Activated naive CD4-positive, alpha-beta T cell treated with anti-CD3 and anti-CD28 coated beads, Interleukin-2, amount 50 U/mL, for 72 hours (primary cell): ENCODE measurements at regions not wholly inside any gene's neighbourhood (a gene's known extent, or its start where the extent isn't known, plus 50 kb on each side); places are given as distances from the start of the nearest gene placed in this dataset.
"Not testable (repeated sequence)": the region's sequence is repeated elsewhere in the genome, so short reads cannot be mapped to it uniquely, and the experiment has no call there.

ENCODE experiments used
- ATAC-seq, 2 donors: fragments of 150-1000 bp; cut with Tn5 transposase; 2 replicates each; pipeline ENCODE4 v1.10.0; 2021; ENCODE audit warnings: mild to moderate bottlenecking in 2 of 2, moderate library complexity in 2 of 2
- DNase-seq, 2 donors: peaks; one replicate each; pipeline ENCODE4 v3.0.0; 2021 to 2022; ENCODE audit warnings: low spot score in 2 of 2
- H3K27ac Mint-ChIP-seq, 2 donors: one replicate each; pipeline ENCODE4 v1.8.0; 2022; ENCODE audit warnings: mild to moderate bottlenecking in 2 of 2, mixed read lengths in 2 of 2
- H3K36me3 Mint-ChIP-seq, 2 donors: one replicate each; pipeline ENCODE4 v1.8.0; 2022; ENCODE audit warnings: mixed read lengths in 2 of 2
- H3K9me3 Mint-ChIP-seq, 2 donors: one replicate each; pipeline ENCODE4 v1.8.0; 2022; ENCODE audit warnings: mixed read lengths in 2 of 2

GRCh38 chr9:108058135-108058814 is 568.7 kb upstream of the KLF4 start:
- peaks cover 10 to 22% of the 10 kb centered on the region in 2 donors for H3K9me3 Mint-ChIP-seq
- ATAC-seq (no peak), DNase-seq (no peak)
- H3K36me3 Mint-ChIP-seq = peaks cover 0 to under 1% of the 10 kb centered on the region in 2 donors
- no peak overlapping the region for H3K27ac Mint-ChIP-seq

DNA sequence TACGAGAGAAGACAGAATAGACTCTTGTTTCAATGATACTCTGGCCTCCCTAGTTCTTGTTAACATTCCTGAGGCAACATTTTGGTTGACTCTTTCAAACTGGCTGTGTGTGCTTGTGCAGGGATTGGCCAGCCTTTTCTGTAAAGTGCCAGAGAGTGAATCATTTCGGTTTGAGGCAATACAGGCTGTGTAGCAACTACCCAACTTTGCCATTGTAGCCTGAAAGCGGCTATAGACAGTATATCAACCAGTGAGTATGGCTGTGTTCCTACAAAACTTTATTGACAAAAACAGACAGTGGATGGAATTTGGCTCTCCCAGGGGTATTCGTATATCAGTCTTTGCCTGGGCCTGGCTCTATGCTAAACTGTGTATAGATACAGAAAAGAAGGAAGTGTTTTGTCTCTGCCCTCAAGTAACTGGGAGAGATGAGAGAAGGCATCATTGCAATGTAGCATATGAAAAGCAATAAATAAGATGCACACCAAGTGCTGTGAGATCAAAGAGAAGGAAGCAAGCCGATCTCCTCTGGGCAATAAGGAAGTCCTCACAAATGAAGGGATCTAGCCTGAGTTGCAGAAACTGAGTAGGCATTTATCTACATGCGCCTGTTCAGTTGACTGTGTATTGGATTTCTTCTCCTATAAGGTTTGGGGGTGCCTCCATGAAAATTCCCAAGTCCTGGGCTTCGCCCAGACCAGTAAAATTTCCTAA is 568.0 kb upstream of the KLF4 start:
- H3K27ac Mint-ChIP-seq = no peak overlapping the region
- peaks cover 0 to 6% of the 10 kb centered on the region in 2 donors for H3K36me3 Mint-ChIP-seq
- no peak for ATAC-seq
- H3K9me3 Mint-ChIP-seq = peaks cover 6 to 18% of the 10 kb centered on the region in 2 donors
- no peak for DNase-seq

DNA sequence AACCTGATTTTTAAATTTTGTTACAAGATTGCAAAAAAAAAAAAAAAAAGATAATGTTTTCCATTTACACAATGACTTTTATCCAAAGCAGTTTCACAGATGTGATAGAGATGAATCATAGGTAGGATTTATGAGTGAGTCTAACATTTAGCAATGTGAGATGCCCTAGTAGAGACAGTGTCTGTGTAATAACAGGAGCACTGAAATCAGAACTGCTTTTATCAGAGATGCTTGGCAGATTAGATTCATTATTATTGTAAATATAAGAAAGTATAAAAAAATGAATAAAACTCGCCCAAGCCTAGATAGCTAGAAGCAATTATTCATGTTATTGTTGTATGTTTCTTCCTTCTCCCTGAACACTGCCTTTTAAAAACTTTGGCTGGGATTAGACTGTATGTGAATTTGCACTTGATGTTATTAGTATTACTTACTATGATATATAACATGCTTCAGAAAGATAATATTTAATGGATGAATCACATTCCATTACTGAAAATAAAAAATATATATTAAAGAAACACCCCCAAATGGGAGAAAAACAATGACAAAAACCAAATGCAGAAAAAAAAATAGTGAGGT is 567.3 kb upstream of the KLF4 start:
- no peak for DNase-seq
- no peak for ATAC-seq

GRCh38 chr9:108056084-108056804 is 566.7 kb upstream of the KLF4 start:
- no peak for DNase-seq
- ATAC-seq = no peak
- peaks cover 4 to 21% of the 10 kb centered on the region in 2 donors for H3K9me3 Mint-ChIP-seq
- peaks cover 0 to 6% of the 10 kb centered on the region in 2 donors for H3K36me3 Mint-ChIP-seq
- no peak overlapping the region for H3K27ac Mint-ChIP-seq

More for the DNA sequence above, 567.3 kb upstream of the KLF4 start:
- Mint-ChIP-seq H3K36me3 (peaks cover 0 to 6% of the 10 kb centered on the region in 2 donors), H3K27ac (no peak overlapping the region), H3K9me3 (peaks cover 4 to 17% of the 10 kb centered on the region in 2 donors)

DNA sequence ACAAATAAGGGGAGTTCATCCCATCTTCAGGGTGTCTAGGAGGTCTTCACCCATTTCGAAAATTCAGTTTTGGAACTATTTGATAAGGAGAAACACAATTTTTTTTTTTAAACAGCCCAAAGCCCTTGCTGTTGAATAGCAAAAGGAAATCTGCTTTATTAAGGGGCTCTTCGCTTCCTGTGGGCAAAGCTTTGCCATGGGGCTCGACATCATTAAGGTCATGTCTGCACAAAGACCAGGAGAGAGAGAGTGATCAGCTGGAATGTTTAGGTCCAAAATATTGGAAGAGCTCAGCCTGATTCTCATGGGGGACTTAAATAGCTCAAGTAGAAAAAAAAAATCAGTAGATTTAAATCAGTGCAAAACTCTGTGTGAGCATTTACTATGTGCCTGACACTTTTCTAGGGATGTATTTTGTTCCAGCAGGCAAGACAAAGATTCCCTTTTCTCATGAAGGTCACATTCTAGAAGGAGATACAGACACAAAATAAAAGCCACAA is 564.6 kb upstream of the KLF4 start:
- ATAC-seq = no peak
- Mint-ChIP-seq H3K36me3 (peaks cover 0 to 6% of the 10 kb centered on the region in 2 donors), H3K27ac (no peak overlapping the region), H3K9me3 (peaks cover 4 to 21% of the 10 kb centered on the region in 2 donors)
- DNase-seq = no peak

- no peak for ATAC-seq
- peaks cover under 1 to 22% of the 10 kb centered on the region in 2 donors for H3K9me3 Mint-ChIP-seq
- no peak overlapping the region for H3K27ac Mint-ChIP-seq
- DNase-seq = no peak
- peaks cover 0 to 6% of the 10 kb centered on the region in 2 donors for H3K36me3 Mint-ChIP-seq
Observed at GRCh38 chr9:108053555-108054061, 564.0 kb upstream of the KLF4 start.

DNA sequence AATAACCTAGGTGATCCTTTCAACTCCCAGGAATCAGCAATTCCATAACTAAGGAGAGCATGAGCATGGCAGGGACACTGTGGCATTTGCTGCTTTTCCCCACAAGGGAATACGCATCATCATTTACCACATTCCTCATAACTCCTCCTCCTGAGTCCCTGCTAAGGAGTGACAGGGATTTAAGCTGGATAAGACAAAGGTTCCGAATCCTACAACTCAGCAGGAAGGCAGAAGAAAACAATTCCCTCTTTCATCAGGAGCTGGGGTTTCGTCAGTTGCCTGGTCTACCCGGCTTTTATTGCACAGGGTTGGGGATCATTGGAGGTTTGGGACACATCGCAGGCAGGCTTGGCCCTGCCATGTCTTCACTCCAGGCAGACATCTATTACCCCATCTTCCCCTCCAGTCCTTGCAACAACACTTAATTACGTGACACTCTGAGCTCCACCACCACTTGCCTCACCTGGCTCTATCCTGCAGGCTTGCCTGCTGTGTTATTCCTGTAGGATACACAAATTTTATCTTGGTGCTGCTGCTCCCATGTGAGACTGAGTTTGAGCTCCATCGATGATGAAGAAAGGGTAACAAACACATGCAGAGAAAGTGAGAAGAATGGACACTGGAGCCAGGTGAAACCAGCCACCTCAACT is 563.0 kb upstream of the KLF4 start:
- peaks cover 0 to 6% of the 10 kb centered on the region in 2 donors for H3K36me3 Mint-ChIP-seq
- H3K9me3 Mint-ChIP-seq = peaks cover 6 to 25% of the 10 kb centered on the region in 2 donors
- DNase-seq = no peak
- ATAC-seq = no peak
- no peak overlapping the region for H3K27ac Mint-ChIP-seq

- ATAC-seq (no peak), DNase-seq (no peak)
- Mint-ChIP-seq H3K36me3 (peaks cover 0 to 6% of the 10 kb centered on the region in 2 donors), H3K27ac (no peak overlapping the region), H3K9me3 (peaks cover 6 to 23% of the 10 kb centered on the region in 2 donors)
Observed at GRCh38 chr9:108050894-108051293, 561.3 kb upstream of the KLF4 start.

DNA sequence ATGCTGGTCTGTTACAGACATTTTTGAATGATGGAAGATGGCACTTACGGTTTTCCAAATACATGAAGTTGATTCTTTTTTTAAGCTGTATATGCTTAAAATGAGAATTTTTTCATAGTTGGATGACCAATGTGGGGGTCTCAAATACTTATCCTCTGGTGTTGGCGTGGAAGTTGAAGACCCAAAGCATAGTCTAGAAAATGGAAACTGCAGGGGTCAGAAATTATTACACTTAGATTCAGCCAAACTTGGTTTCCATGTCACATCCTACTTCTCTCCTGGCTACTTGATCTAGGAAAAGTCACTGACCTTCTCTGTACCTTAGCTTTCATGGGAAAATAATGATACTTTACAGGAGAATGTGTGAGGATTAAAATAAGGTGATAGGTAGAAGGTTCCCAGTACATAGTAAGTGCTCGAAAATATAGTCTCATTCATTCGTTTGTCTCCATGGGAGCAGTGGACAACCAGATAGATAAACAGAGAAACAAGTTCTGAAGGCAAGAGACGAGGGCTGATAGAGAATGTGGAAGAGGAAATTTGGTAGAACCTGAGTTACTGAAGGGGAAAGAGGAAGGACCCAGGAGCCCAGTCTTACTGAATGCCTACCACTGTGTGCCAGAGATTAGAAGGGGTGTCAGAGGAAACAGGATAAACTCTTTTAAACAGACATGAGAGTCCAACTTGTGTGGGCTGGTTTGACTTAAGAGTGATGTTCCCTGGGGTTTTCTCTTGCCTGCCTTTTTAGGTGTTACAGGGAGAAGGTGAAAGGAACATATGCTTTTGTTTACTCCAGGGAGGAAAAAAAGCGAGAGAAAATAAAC is 560.3 kb upstream of the KLF4 start:
- peaks cover 6 to 23% of the 10 kb centered on the region in 2 donors for H3K9me3 Mint-ChIP-seq
- peaks cover 0 to 6% of the 10 kb centered on the region in 2 donors for H3K36me3 Mint-ChIP-seq
- no peak for DNase-seq
- ATAC-seq = no peak
- no peak overlapping the region for H3K27ac Mint-ChIP-seq

DNA sequence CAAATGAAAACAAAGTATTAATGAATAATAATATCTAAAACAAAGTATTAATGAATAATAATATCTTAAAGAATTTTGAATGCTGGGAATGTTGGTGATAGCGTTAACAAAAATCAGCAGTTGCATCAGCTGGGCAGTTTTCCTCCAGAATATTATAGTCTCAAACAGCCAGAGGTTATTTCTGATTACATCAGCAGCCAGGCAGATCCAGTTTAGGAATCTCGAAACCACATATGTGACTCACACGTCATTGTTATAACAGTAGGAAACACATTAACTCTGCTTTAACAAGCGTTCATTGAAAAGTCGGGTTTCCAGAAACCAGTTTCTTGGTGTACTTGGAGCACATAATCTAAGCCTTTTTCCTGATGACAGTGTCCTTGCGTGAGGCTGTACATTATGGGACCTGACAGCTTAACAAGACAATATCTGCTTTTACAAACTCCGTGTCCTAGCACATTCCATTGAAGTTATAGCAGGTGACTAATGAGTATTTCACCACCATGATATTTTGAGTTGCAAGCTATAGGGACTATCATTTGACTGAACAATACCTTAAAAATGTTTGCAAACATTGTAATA is 559.5 kb upstream of the KLF4 start:
- no peak for DNase-seq
- peaks cover 6 to 20% of the 10 kb centered on the region in 2 donors for H3K9me3 Mint-ChIP-seq

DNA sequence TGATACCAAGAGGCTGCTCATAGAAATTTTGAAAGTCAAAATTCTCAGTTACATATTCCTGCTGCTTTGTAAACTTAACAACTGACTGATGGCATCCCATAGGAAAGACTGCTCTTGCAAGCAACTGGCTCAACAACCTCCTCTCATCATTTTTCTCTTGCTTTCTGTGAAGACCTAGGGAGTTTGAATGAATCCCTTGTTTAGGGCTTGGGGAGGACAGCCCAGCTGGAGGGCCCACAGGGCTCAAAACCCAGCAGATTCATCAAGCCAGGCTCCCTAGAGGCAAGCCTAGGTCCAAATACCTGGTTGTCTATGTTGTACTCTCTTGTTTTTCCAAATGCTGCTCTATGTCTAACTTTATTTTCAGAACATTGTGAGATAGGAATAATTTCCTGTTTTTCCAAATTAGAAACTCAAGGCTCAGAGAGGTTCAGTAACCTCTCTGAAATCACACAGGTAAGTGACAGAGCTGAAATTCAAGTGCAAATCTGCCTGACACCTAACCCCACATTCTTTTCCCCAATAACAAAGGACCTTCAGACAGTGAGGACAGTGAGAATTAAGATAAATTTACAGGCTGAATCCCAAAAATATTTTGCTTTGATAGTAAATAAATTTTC is 558.9 kb upstream of the KLF4 start:
- no peak overlapping the region for H3K27ac Mint-ChIP-seq

More for the DNA sequence above, 559.5 kb upstream of the KLF4 start:
- Mint-ChIP-seq H3K27ac (no peak overlapping the region), H3K36me3 (peaks cover 0 to 6% of the 10 kb centered on the region in 2 donors)
- ATAC-seq = no peak

GRCh38 chr9:108047777-108048176 is 558.2 kb upstream of the KLF4 start:
- peaks cover 10 to 23% of the 10 kb centered on the region in 2 donors for H3K9me3 Mint-ChIP-seq
- DNase-seq, H3K27ac Mint-ChIP-seq, ATAC-seq, H3K36me3 Mint-ChIP-seq: not testable (repeated sequence)

More for the DNA sequence above, 558.9 kb upstream of the KLF4 start:
- H3K9me3 Mint-ChIP-seq = peaks cover 8 to 22% of the 10 kb centered on the region in 2 donors
- DNase-seq (no peak), ATAC-seq (no peak)
- H3K36me3 Mint-ChIP-seq = peaks cover 0 to 6% of the 10 kb centered on the region in 2 donors

- H3K36me3 Mint-ChIP-seq = no peaks in the 10 kb centered on the region
- DNase-seq (no peak), ATAC-seq (no peak)
- H3K9me3 Mint-ChIP-seq = peaks cover 10 to 23% of the 10 kb centered on the region in 2 donors
- no peak overlapping the region for H3K27ac Mint-ChIP-seq
Observed at GRCh38 chr9:108047264-108047663, 557.7 kb upstream of the KLF4 start.

- Mint-ChIP-seq H3K9me3 (peaks cover 18 to 21% of the 10 kb centered on the region in 2 donors), H3K27ac (no peak overlapping the region), H3K36me3 (no peaks in the 10 kb centered on the region)
- ATAC-seq (no peak), DNase-seq (no peak)
Observed at GRCh38 chr9:108045851-108046250, 556.3 kb upstream of the KLF4 start.
